ENCODE measurements at regions not wholly inside any gene's neighbourhood (a gene's known extent, or its start where the extent isn't known, plus 50 kb on each side); places are given as distances from the start of the nearest gene placed in this dataset.

DNA sequence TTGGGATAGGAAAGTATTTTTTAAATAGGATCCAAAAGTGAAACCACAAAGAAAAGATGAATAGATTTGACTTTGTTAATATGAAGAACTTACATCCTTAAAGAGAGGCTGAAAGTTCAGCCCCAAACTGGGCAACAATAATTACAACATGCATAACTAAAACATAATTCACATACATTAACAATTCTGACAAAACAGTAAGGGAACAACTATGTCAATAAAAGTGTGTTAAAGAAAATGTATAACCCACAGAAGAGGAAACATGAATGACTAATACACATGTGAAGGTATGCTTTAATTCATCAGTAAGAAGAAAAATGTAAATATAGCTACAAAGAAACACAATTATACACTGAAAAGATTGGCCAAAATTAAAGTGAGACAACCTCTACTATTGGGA lies 1597.6 kb upstream of the MIR17HG start:
- TF ChIP-seq, protein P1, sequence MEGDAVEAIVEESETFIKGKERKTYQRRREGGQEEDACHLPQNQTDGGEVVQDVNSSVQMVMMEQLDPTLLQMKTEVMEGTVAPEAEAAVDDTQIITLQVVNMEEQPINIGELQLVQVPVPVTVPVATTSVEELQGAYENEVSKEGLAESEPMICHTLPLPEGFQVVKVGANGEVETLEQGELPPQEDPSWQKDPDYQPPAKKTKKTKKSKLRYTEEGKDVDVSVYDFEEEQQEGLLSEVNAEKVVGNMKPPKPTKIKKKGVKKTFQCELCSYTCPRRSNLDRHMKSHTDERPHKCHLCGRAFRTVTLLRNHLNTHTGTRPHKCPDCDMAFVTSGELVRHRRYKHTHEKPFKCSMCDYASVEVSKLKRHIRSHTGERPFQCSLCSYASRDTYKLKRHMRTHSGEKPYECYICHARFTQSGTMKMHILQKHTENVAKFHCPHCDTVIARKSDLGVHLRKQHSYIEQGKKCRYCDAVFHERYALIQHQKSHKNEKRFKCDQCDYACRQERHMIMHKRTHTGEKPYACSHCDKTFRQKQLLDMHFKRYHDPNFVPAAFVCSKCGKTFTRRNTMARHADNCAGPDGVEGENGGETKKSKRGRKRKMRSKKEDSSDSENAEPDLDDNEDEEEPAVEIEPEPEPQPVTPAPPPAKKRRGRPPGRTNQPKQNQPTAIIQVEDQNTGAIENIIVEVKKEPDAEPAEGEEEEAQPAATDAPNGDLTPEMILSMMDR (IDR thresholded peaks at IDR 0.05): no peak
- TF ChIP-seq EZH2 (IDR thresholded peaks at IDR 0.05) (no peak), EZH2phosphoT487 (IDR thresholded peaks at IDR 0.05) (no peak)

All from neural progenitor cell (in vitro differentiated cells).